OCI-LY7 (cell line): ENCODE measurements at regions not wholly inside any gene's neighbourhood (a gene's known extent, or its start where the extent isn't known, plus 50 kb on each side); places are given as distances from the start of the nearest gene placed in this dataset.
"Not testable (repeated sequence)": the region's sequence is repeated elsewhere in the genome, so short reads cannot be mapped to it uniquely, and the experiment has no call there.

ENCODE experiments used
- CTCF ChIP-seq: fragments of 200-600 bp; sonication (generic); conservative IDR thresholded peaks from 2 replicates; pipeline ENCODE4 v1.5.1; 2014; ENCODE audit warnings: mild to moderate bottlenecking, antibody characterized with exemption, low read length, moderate library complexity, mixed read lengths
- EZH2phosphoT487 ChIP-seq: fragments of 200-600 bp; sonication (generic); IDR thresholded peaks from 2 replicates; pipeline ENCODE4 v1.6.1; 2018; ENCODE audit warnings: low read depth, borderline replicate concordance, mild to moderate bottlenecking, mixed run types, antibody characterized with exemption, low read length, moderate library complexity, mixed read lengths

- not testable (repeated sequence) for TF ChIP-seq CTCF, EZH2phosphoT487
These were observed 322.5 kb upstream of the CITED2 start for GRCh38 chr6:139696991-139697390.
